NOMO-1 treated with DMSO at 0.1 percent for 48 hours (cell line): ENCODE measurements at regions not wholly inside any gene's neighbourhood (a gene's known extent, or its start where the extent isn't known, plus 50 kb on each side); places are given as distances from the start of the nearest gene placed in this dataset.

Experiments
- DNase-seq: peaks from one replicate; lab custom pipeline; 2025; ENCODE audit not compliant: unreplicated experiment; lab: John Stamatoyannopoulos, UW

GRCh38 chr2:236940916-236941520 is 144.7 kb upstream of the COPS8 start:
- peak; percentile 51 for DNase-seq

DNA sequence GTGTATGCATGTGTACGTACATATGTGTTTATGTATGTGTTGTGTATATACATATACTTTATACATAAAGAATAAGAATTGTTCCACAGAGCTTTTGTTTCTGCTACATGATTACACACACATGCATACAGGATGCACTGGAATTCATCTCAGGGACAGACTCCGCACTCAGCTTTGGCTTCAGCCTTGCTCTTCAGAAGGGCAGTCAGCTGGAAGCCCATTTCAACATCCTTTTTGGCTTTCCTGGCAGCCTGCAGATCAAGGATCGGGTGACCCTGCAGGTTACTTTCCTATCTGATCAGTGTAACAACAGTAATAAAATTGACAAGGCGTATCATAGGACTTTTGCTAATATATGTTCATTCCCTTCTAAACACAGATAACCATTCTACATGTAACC is 144.1 kb upstream of the COPS8 start:
- no peak for DNase-seq

- DNase-seq: no peak
Measured at GRCh38 chr2:236942554-236942953, 143.1 kb upstream of the COPS8 start.

- DNase-seq: no peak
Measured at GRCh38 chr2:236943068-236943467, 142.6 kb upstream of the COPS8 start.

DNA sequence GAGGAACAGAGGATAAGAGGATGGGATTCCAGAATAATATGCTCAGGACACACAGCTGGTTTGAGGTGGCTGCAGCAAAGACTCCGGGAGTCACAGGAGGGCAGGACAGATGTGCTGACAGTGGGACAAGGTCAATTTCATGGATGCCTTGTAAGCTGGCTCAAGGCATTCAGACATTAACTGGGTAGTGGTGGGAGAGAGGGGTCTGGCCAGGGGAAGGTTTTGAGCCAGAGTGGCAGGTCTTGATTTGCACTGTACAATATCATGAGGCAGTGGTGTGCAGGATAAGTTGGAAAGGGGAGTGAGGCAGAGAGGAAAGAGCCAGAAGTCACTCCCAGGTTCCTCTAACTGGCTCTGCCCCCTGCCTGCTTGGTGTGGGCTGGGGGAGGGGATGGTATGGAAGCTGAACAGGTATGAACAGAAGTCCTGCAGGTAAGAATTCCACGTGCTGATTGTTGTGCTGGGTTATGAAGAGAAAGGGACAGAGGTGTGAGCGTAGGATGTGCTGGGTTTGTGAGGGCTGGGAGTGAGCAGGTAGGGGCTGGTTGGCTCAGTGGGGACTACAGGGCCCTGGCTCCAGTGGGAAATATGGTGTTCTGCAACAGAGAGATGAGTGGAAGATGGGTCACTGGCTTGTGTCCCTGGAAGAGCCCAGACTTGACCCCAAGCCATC is 141.7 kb upstream of the COPS8 start:
- DNase-seq: no peak

DNA sequence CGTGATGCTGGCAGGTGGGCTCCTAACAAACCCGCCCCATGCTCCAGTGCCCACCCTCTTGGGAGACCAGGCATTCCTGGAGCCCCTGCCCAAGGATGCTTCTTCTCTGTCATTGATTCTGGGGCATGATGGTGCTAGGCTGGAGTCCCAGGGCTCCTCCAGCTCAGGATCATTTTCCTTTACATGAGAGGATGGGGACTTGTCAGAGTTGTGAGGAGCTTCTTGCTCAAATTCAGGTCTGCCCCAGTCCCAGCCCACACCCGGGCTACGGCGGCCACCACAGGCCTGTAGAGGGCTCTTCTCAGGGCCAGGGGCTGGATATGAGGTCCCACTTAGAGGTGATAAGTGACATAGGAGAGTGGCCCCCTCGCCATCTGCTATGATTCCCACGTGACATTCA is 141.1 kb upstream of the COPS8 start:
- DNase-seq: no peak

DNA sequence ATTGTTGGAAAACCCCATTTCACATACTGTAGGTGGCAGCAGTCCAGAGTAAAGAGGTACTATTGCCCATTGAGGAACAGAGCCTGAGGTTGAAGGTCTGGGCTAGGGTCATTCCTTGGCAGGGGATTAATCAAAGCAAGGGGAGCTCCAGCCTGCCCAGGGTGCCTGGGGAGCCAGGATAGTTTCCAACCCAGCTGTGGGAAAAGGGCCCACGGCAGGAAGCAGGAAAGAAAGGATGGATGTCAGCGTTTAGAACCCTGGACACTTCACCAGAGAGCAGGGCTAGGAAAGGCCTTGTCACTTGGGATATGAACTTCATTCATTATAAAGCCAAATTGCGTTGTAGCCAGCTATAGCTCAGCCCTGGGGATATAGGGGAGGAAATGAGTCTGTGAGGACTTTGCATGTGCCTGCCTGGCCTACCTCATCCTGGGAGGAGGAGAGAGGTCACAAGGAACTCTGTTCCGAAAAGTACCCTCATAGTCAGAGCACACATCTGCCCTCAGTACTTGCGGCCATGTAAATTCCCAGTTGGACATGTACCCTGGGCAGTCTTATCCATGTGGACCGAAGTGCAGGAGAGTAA is 140.2 kb upstream of the COPS8 start:
- no peak for DNase-seq

DNA sequence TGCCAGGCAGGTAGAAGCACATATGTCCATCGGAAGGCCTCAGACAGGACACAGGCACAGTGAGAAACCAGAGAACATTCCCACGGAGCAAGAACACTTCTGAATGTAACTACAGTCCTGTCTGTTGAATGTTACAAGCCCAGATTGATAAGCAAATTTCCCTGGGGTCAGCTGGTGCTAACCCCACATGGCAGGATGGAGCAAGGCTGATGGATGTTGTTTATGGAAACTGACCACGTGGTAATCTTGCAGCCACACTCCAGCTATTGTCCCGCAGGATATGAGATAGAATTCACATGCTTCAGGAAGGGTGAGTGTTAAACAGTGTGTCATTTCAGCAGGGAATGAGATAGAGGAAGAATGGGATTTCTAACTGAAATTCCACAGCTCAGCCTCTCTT is 138.8 kb upstream of the COPS8 start:
- no peak for DNase-seq

GRCh38 chr2:236947294-236947693 is 138.4 kb upstream of the COPS8 start:
- DNase-seq: no peak

GRCh38 chr2:236947896-236948295 is 137.8 kb upstream of the COPS8 start:
- DNase-seq: no peak

- DNase-seq: no peak
Measured at GRCh38 chr2:236949089-236949905, 136.4 kb upstream of the COPS8 start.

GRCh38 chr2:236951830-236952475 is 133.7 kb upstream of the COPS8 start:
- DNase-seq: no peak

DNA sequence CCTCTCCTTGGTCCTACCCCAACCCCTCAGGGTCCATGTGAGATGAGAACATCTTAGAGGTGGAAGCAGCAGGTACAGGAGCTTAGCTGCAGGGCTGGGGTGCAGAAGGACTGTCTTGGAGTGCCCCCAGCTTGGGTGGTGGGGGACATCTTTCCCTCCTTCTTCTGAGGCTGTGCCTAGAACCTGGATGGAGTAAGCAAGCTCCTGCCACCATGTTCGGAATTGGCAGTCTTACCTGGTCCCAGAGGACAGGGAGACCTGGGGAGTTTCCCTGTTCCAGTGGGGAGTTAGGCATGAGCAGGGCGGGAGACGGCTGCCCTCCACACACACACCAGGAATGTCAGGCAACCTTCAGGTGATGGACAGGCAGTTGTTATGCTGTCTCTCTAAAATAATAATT is 131.0 kb upstream of the COPS8 start:
- DNase-seq: no peak

GRCh38 chr2:236955521-236956030 is 130.1 kb upstream of the COPS8 start:
- DNase-seq: no peak

DNA sequence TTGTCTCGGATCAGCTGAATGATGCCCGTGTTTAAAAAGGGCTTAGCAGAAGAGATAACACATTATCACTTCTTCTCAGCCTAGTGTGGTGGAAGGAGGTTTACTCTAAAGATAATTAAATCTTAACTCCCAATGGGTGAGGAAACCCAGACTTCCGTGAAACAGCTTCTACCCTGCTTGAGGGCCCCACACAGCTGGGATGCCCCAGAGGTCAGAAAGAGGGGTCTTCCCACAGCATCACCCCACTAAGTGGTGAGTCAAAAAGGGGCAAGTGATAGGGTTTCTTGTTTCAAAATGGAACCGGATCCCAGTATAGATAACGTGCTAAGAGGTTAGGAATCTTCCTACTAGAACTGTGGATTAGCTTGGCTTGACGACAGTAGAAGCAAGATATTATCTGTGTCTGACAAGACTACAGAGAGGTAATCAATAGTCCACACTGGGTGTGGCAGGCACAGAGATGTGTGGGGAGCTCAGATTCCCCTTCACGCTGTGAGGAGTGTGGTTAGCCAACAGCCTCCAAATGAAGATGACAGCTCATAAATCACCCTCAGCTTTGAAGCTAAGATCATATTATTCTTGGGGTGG is 129.6 kb upstream of the COPS8 start:
- DNase-seq: peak; percentile 79

DNA sequence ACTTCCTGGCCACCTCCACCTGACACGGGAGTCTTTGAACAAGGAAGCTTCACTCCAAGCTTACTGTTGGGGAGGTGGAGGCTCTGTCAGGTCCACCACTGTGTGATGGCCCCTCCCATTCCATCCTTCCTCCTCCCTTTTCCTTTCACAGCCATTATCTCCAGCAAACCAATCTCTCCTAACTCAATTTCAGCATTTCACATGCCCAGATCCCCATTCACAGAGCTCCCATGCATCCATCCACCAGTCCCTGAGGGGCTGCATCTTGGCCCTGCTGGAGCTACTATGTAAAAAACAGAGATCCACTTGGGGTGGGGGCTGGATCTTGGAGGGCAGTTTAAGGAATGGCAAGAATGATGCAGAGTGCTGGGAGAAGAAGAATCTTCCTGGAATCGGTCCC is 129.0 kb upstream of the COPS8 start:
- no peak for DNase-seq

- DNase-seq: no peak
Measured at GRCh38 chr2:236959036-236959435, 126.7 kb upstream of the COPS8 start.

GRCh38 chr2:236959876-236960275 is 125.8 kb upstream of the COPS8 start:
- DNase-seq: no peak

DNA sequence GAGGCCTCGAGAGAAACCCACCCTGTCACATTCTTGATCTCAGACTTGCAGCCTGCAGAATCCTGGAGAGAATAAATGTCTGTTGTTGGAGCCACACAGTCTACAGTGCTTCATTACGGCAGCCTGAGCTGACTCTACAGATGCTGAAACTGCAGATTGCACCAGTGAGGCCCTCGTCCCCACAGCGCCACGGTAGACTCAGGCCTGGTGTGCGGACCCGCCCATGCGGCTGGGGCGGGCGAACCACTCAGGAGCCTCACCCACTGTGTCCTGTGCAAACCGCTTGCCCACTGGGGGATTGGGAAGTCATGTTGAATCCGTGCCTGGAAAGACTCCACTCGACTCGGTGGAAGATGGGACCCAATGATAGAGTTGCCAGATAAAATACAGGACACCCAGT is 125.2 kb upstream of the COPS8 start:
- no peak for DNase-seq

DNA sequence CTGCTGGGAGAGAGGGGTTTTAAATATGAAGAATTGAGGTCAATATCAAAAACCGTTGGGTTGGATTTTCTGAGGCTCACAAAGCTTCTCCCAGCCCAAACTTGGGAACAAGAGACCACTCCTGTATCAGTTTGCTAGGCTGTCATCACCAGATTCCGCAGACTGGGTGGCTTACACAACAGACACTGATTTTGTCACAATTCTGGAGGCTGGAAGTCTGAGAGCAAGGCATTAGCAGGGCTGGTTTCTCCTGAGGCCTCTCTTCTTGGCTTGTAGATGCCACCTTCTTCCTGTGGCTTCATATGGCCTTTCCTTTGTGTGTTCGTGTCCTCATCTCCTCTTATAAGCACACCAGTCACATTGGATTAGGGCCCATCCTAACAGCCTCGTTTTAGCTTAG is 122.9 kb upstream of the COPS8 start:
- no peak for DNase-seq
